Neural progenitor cell (in vitro differentiated cells): ENCODE measurements at regions not wholly inside any gene's neighbourhood (a gene's known extent, or its start where the extent isn't known, plus 50 kb on each side); places are given as distances from the start of the nearest gene placed in this dataset.

Source experiments
- EZH2 ChIP-seq: fragments of 200-600 bp; sonication (generic); IDR thresholded peaks from 2 replicates; pipeline ENCODE4 v1.6.1; 2017; ENCODE audit warnings: antibody characterized with exemption, mild to moderate bottlenecking, moderate library complexity
- EZH2phosphoT487 ChIP-seq: fragments of 200-600 bp; sonication (generic); IDR thresholded peaks from 2 replicates; pipeline ENCODE4 v1.6.1; 2017; ENCODE audit warnings: antibody characterized with exemption
- TF ChIP-seq, protein P1 (sequence below): fragments of 200-600 bp; sonication (generic); IDR thresholded peaks from 2 replicates; pipeline ENCODE4 v1.5.1; 2017; ENCODE audit warnings: antibody characterized with exemption, mild to moderate bottlenecking

DNA sequence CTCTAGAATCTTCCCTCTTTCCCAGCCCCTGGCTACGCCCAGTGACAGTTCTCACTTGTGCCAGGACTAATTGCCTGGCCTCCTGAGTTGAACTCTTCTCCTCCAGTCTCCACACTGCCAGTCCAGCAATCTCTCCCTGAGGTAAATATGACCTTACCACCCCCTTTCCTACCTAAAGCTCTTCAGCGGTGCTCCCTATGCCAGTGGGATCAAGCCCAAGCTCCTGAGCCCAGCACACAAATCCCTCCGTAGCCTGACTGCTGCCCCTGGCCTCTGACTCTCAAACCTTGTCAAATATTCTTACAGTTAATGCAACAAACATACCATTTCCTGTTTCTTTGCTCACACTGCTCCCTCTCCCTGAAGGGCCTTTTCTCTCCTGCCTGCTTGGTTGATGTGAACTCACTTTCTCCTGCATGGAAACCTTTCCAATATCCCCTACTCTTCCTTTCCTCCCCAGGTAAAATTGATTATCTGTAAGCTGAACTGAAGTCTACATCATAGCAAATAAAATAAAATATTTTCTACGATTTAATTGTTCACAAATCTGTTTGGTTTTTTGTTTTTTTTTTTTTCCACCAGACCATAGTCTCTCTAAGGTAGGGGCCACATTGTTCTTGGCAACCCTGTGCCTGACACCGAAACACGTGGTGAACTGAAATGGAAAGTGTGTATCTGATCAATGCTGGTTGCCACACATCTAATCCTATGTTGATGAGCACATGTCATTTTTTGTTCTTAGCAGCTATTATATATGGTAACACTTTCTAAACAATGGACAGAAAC, 147.5 kb downstream of the SLC38A6 start:
- TF ChIP-seq, protein P1, sequence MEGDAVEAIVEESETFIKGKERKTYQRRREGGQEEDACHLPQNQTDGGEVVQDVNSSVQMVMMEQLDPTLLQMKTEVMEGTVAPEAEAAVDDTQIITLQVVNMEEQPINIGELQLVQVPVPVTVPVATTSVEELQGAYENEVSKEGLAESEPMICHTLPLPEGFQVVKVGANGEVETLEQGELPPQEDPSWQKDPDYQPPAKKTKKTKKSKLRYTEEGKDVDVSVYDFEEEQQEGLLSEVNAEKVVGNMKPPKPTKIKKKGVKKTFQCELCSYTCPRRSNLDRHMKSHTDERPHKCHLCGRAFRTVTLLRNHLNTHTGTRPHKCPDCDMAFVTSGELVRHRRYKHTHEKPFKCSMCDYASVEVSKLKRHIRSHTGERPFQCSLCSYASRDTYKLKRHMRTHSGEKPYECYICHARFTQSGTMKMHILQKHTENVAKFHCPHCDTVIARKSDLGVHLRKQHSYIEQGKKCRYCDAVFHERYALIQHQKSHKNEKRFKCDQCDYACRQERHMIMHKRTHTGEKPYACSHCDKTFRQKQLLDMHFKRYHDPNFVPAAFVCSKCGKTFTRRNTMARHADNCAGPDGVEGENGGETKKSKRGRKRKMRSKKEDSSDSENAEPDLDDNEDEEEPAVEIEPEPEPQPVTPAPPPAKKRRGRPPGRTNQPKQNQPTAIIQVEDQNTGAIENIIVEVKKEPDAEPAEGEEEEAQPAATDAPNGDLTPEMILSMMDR, result no peak
- no peak for TF ChIP-seq EZH2phosphoT487
- TF ChIP-seq EZH2, result no peak
